ENCODE measurements at regions not wholly inside any gene's neighbourhood (a gene's known extent, or its start where the extent isn't known, plus 50 kb on each side); places are given as distances from the start of the nearest gene placed in this dataset.

DNA sequence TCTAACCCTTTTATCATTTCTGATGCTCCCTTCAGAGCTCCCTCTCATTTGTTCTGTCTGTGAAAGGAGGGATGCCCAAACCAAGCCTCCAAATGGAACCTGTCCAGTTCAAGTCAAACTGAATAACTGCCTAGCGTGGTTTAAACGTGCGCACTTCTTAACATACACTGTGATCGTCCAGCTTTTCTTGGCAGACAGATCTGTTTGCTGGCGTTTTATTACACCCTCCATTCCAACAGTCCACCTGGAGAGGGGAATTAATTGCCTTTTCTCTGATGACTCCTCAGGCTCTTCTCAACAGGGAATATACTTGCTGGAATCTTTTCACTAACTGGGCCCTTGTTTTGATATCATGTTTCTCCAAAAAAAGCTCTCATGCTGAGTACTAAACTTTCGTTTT lies 379.2 kb upstream of the POU3F3 start:
- Histone ChIP-seq H3K4me3 (ENCODE audit: low read length) (no peak overlapping the region), H3K9me3 (ENCODE audit: low read length) (no peaks in the 10 kb centered on the region), H3K36me3 (ENCODE audit: insufficient read depth, low read length) (no peaks in the 10 kb centered on the region), H3K4me1 (ENCODE audit: insufficient read depth, low read length) (no peaks in the 10 kb centered on the region), H3K27me3 (ENCODE audit: insufficient read depth, low read length, poor library complexity, severe bottlenecking) (no peaks in the 10 kb centered on the region), H3K27ac (ENCODE audit: low read depth, low read length) (no peak overlapping the region)
- POLR2A ChIA-PET = no interaction called here
- H3K36me3 Mint-ChIP-seq = no peaks in the 10 kb centered on the region
- H3K27ac Mint-ChIP-seq = no peak overlapping the region
- CTCF ChIA-PET = no interaction called here
- H3K4me3 Mint-ChIP-seq = no peak overlapping the region
- peaks cover 0 to 6% (median 0%) of the 10 kb centered on the region in 5 donors for H3K9me3 Mint-ChIP-seq
- H3K27me3 Mint-ChIP-seq = no peaks in the 10 kb centered on the region
- H3K4me1 Mint-ChIP-seq = no peaks in the 10 kb centered on the region
- no peak for DNase-seq

DNA sequence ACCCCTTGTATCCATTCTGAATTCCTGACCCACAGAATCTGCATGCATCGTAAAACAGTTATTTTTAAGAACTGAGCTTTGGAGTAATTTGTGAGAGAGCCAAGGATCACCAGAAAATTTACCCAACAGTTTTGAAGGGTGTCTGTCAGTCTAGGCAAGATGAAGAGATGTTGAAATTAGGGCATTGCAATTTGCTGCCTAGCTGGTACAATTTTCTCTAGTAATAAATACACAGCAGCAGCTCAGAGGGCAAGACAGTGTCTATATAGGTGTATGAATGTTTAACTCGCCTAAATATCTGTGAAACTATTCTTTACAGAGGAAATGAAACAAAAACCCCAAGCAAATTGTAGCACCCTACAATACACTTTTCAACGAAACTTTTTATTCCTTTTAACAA lies 377.8 kb upstream of the POU3F3 start:
- no peaks in the 10 kb centered on the region for H3K27me3 ChIP-seq (ENCODE audit: insufficient read depth, low read length, poor library complexity, severe bottlenecking)
- Mint-ChIP-seq H3K27ac (no peak overlapping the region), H3K36me3 (no peaks in the 10 kb centered on the region), H3K27me3 (no peaks in the 10 kb centered on the region), H3K9me3 (peaks cover 0 to 6% (median 1%) of the 10 kb centered on the region in 5 donors), H3K4me3 (no peak overlapping the region), H3K4me1 (no peaks in the 10 kb centered on the region)
- DNase-seq = no peak
- ChIA-PET CTCF (no interaction called here), POLR2A (no interaction called here)
- no peaks in the 10 kb centered on the region for H3K36me3 ChIP-seq (ENCODE audit: insufficient read depth, low read length)
- H3K27ac ChIP-seq (ENCODE audit: low read depth, low read length) = no peak overlapping the region
- H3K4me1 ChIP-seq (ENCODE audit: insufficient read depth, low read length) = no peaks in the 10 kb centered on the region
- H3K9me3 ChIP-seq (ENCODE audit: low read length) = no peaks in the 10 kb centered on the region
- no peak overlapping the region for H3K4me3 ChIP-seq (ENCODE audit: low read length)

DNA sequence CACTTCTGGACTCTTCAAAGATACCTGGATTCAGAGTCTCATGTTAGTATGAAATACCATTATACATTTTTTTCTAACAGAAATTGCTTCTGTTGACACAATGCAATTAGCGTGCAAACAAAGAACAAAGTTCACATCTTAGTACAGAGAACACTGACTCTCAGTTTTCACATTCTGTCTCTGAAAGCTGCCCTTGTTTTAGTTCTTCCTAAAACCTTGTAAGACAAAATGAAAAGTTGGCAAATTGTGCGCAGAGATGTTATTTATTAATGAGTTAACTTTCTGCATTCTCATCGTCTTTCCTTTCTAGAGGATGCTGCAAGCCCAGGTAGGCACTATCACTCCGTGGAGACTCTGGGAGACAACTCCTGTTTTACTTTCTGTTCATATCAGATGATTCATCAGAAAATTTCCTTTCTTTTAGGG lies 377.3 kb upstream of the POU3F3 start:
- no peak overlapping the region for H3K4me3 Mint-ChIP-seq
- no peak for DNase-seq
- Histone ChIP-seq H3K4me3 (ENCODE audit: low read length) (no peak overlapping the region), H3K4me1 (ENCODE audit: insufficient read depth, low read length) (no peaks in the 10 kb centered on the region), H3K27ac (ENCODE audit: low read depth, low read length) (no peak overlapping the region), H3K36me3 (ENCODE audit: insufficient read depth, low read length) (no peaks in the 10 kb centered on the region), H3K27me3 (ENCODE audit: insufficient read depth, low read length, poor library complexity, severe bottlenecking) (no peaks in the 10 kb centered on the region), H3K9me3 (ENCODE audit: low read length) (no peaks in the 10 kb centered on the region)
- H3K4me1 Mint-ChIP-seq = no peaks in the 10 kb centered on the region
- H3K27ac Mint-ChIP-seq = peak overlapping the region in 1 of 8 donors; percentile 50
- ChIA-PET POLR2A (no interaction called here), CTCF (no interaction called here)
- no peaks in the 10 kb centered on the region for H3K36me3 Mint-ChIP-seq
- no peaks in the 10 kb centered on the region for H3K27me3 Mint-ChIP-seq
- peaks cover 0 to 6% (median 4%) of the 10 kb centered on the region in 5 donors for H3K9me3 Mint-ChIP-seq

DNA sequence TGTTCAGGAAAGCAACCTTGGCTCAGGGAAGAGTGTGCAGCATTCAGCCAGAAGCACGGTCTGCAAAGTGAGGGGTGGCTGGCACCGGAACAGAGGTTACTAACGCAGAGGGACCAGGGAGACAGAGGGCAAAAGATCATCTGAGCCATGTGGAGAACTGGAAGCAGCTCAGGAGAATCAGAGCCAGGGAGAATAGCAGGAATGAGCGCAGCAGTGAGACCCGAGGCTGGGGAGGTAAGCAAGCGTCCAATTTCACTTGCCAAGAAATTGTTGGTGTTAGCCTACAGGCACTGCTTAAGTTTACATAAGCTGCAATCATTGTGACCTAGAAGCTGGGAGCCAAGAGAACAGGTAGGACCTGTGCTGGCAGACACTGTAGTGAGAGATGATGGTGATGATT lies 372.6 kb upstream of the POU3F3 start:
- Mint-ChIP-seq H3K36me3 (no peaks in the 10 kb centered on the region), H3K4me1 (no peaks in the 10 kb centered on the region), H3K27ac (no peak overlapping the region), H3K9me3 (peaks cover 0 to 12% (median 6%) of the 10 kb centered on the region in 5 donors), H3K4me3 (no peak overlapping the region), H3K27me3 (no peaks in the 10 kb centered on the region)
- CTCF ChIA-PET = no interaction called here
- Histone ChIP-seq H3K4me1 (ENCODE audit: insufficient read depth, low read length) (no peaks in the 10 kb centered on the region), H3K27ac (ENCODE audit: low read depth, low read length) (no peak overlapping the region), H3K4me3 (ENCODE audit: low read length) (no peak overlapping the region), H3K36me3 (ENCODE audit: insufficient read depth, low read length) (no peaks in the 10 kb centered on the region), H3K27me3 (ENCODE audit: insufficient read depth, low read length, poor library complexity, severe bottlenecking) (no peaks in the 10 kb centered on the region), H3K9me3 (ENCODE audit: low read length) (no peaks in the 10 kb centered on the region)
- DNase-seq = no peak
- POLR2A ChIA-PET = no interaction called here

DNA sequence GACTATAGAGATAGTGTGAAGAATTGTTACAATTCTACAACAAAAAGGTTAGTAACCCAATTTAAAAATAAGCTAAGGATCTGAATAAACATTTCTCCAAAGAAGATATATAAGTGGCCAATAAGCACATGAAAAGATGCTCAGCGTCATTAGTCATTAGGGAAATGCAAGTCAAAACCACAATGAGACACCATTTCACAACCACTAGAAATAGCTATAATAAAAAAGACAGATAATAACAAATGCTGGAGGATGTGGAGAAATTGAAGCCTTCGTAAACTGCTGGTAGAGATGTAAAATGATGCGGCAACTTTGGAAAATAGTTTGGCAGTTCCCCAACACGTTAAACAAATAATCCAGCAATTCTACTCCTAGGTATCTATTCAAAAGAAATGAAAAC lies 366.5 kb upstream of the POU3F3 start:
- no peaks in the 10 kb centered on the region for H3K36me3 Mint-ChIP-seq
- no peak for DNase-seq
- no peaks in the 10 kb centered on the region for H3K4me1 Mint-ChIP-seq
- H3K4me3 ChIP-seq (ENCODE audit: low read length) = no peak overlapping the region
- H3K27ac ChIP-seq (ENCODE audit: low read depth, low read length) = no peak overlapping the region
- H3K4me3 Mint-ChIP-seq = no peak overlapping the region
- H3K27ac Mint-ChIP-seq = no peak overlapping the region
- H3K9me3 ChIP-seq (ENCODE audit: low read length) = no peaks in the 10 kb centered on the region
- H3K36me3 ChIP-seq (ENCODE audit: insufficient read depth, low read length) = no peaks in the 10 kb centered on the region
- peaks cover 1 to 10% (median 4%) of the 10 kb centered on the region in 5 donors for H3K9me3 Mint-ChIP-seq
- CTCF ChIA-PET = no interaction called here
- no peaks in the 10 kb centered on the region for H3K4me1 ChIP-seq (ENCODE audit: insufficient read depth, low read length)
- no peaks in the 10 kb centered on the region for H3K27me3 Mint-ChIP-seq
- no peaks in the 10 kb centered on the region for H3K27me3 ChIP-seq (ENCODE audit: insufficient read depth, low read length, poor library complexity, severe bottlenecking)
- POLR2A ChIA-PET = no interaction called here

DNA sequence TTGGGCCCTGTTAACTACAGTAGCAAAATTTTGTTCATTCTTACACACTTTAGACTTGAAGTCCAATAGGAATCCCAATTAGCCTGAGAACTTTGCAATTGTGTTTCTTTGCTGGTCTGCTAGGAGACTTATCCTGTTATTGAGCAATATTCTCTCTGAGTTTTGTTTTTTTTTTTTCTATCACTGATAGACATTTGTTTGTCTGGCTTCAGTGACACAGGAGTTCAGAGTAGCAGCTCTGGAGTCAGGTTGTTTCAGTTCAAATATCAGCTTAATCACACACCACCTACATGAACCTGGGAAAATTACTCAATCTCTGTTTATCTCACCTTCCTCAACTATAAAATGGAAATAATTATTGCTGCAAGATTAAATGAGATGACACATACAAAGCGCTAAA lies 360.2 kb upstream of the POU3F3 start:
- CTCF ChIA-PET = no interaction called here
- no peaks in the 10 kb centered on the region for H3K27me3 ChIP-seq (ENCODE audit: insufficient read depth, low read length, poor library complexity, severe bottlenecking)
- no peaks in the 10 kb centered on the region for H3K4me1 ChIP-seq (ENCODE audit: insufficient read depth, low read length)
- H3K27ac ChIP-seq (ENCODE audit: low read depth, low read length) = no peak overlapping the region
- Mint-ChIP-seq H3K36me3 (no peaks in the 10 kb centered on the region), H3K4me3 (no peak overlapping the region), H3K27me3 (no peaks in the 10 kb centered on the region), H3K4me1 (no peaks in the 10 kb centered on the region), H3K9me3 (peaks cover 0 to 11% (median 2%) of the 10 kb centered on the region in 5 donors), H3K27ac (no peak overlapping the region)
- no peaks in the 10 kb centered on the region for H3K36me3 ChIP-seq (ENCODE audit: insufficient read depth, low read length)
- H3K9me3 ChIP-seq (ENCODE audit: low read length) = no peaks in the 10 kb centered on the region
- POLR2A ChIA-PET = no interaction called here
- no peak overlapping the region for H3K4me3 ChIP-seq (ENCODE audit: low read length)
- no peak for DNase-seq

DNA sequence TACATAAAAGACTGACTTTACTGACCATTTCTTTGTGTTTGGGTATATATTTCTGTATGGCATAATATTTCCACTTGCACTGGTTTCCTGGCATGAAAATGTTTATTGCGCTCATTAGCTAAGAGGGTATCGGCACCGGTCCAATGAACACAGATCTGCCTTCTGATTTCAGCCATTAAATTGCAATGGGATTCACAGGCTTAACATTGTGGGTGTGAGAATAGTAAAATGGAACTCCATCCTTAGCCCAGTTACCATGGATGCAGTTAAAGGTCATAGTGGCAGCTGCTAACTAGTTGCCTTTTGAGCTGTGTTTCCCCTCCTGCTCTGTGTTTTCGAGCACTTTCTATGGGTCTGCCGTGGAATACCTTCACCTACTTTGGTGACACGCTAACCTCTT lies 352.6 kb upstream of the POU3F3 start:
- Histone ChIP-seq H3K36me3 (ENCODE audit: insufficient read depth, low read length) (no peaks in the 10 kb centered on the region), H3K27me3 (ENCODE audit: insufficient read depth, low read length, poor library complexity, severe bottlenecking) (no peaks in the 10 kb centered on the region), H3K4me1 (ENCODE audit: insufficient read depth, low read length) (no peaks in the 10 kb centered on the region), H3K27ac (ENCODE audit: low read depth, low read length) (no peak overlapping the region), H3K4me3 (ENCODE audit: low read length) (no peak overlapping the region), H3K9me3 (ENCODE audit: low read length) (no peaks in the 10 kb centered on the region)
- Mint-ChIP-seq H3K27ac (no peak overlapping the region), H3K9me3 (peaks cover 0 to 8% (median 0%) of the 10 kb centered on the region in 5 donors), H3K4me3 (no peak overlapping the region), H3K27me3 (no peaks in the 10 kb centered on the region), H3K36me3 (no peaks in the 10 kb centered on the region), H3K4me1 (no peaks in the 10 kb centered on the region)
- CTCF ChIA-PET = no interaction called here
- POLR2A ChIA-PET = no interaction called here
- no peak for DNase-seq

DNA sequence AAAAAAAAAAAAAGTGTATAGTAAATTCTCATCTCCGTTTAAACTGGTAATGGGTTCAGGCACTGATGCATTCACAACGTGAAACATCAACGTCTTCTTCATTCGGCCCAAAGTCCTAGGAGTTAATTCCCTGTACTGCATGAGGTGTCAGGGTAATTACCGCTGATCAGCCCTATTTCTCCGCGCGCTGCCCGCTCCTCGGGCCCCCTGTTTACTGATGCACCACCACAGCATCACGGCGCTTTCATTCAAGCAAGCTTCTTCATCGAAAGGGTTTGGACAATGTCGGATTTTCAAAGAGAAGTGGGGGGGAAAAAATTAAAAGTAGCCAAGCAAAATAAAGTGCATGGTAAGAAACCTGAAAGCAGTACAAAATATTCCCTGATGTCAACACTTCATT lies 352.0 kb upstream of the POU3F3 start:
- ChIA-PET CTCF (no interaction called here), POLR2A (no interaction called here)
- no peak for DNase-seq
- Mint-ChIP-seq H3K27me3 (no peaks in the 10 kb centered on the region), H3K36me3 (no peaks in the 10 kb centered on the region), H3K4me1 (no peaks in the 10 kb centered on the region), H3K9me3 (peaks cover 0 to 7% (median 0%) of the 10 kb centered on the region in 5 donors), H3K4me3 (no peak overlapping the region), H3K27ac (no peak overlapping the region)
- Histone ChIP-seq H3K36me3 (ENCODE audit: insufficient read depth, low read length) (no peaks in the 10 kb centered on the region), H3K9me3 (ENCODE audit: low read length) (no peaks in the 10 kb centered on the region), H3K4me1 (ENCODE audit: insufficient read depth, low read length) (no peaks in the 10 kb centered on the region), H3K27ac (ENCODE audit: low read depth, low read length) (no peak overlapping the region), H3K27me3 (ENCODE audit: insufficient read depth, low read length, poor library complexity, severe bottlenecking) (no peaks in the 10 kb centered on the region), H3K4me3 (ENCODE audit: low read length) (no peak overlapping the region)

DNA sequence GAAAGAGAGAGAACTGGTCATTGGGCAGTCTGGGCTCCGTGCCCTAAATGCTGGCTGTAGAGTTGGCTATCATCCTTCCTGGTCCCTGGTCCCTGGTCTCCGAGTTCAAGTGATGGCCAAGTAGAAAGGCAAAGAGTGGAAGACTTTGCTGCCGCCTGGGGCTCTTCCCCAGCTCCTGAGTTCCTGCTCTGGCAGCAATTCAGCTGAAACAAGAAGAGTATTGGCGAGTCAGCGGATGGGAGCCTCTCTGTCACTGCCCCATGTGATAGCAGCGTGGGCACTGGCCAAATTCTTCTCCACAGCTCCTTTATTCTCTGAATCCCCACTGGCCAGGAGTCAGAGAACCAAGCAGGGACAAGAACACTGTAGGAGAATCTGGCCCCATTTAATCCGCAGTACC lies 351.0 kb upstream of the POU3F3 start:
- Histone ChIP-seq H3K27me3 (ENCODE audit: insufficient read depth, low read length, poor library complexity, severe bottlenecking) (no peaks in the 10 kb centered on the region), H3K4me3 (ENCODE audit: low read length) (no peak overlapping the region), H3K27ac (ENCODE audit: low read depth, low read length) (no peak overlapping the region), H3K4me1 (ENCODE audit: insufficient read depth, low read length) (no peaks in the 10 kb centered on the region), H3K36me3 (ENCODE audit: insufficient read depth, low read length) (no peaks in the 10 kb centered on the region), H3K9me3 (ENCODE audit: low read length) (no peaks in the 10 kb centered on the region)
- Mint-ChIP-seq H3K27me3 (no peaks in the 10 kb centered on the region), H3K36me3 (no peaks in the 10 kb centered on the region), H3K4me3 (no peak overlapping the region), H3K27ac (no peak overlapping the region), H3K9me3 (peaks cover 0 to 13% (median 0%) of the 10 kb centered on the region in 5 donors), H3K4me1 (no peaks in the 10 kb centered on the region)
- ChIA-PET POLR2A (no interaction called here), CTCF (no interaction called here)
- no peak for DNase-seq
